B cell (primary cell): ENCODE measurements at regions not wholly inside any gene's neighbourhood (a gene's known extent, or its start where the extent isn't known, plus 50 kb on each side); places are given as distances from the start of the nearest gene placed in this dataset.

Experiments
- EZH2 ChIP-seq: IDR thresholded peaks from 2 replicates; pipeline ENCODE4 v1.6.1; 2012; ENCODE audit warnings: borderline replicate concordance, low read depth, mild to moderate bottlenecking, moderate library complexity, low read length; ENCODE audit not compliant: insufficient read depth, poor library complexity, severe bottlenecking
- TF ChIP-seq, protein P1 (sequence below): fragments of 200-600 bp; IDR thresholded peaks from one replicate; pipeline ENCODE4 v1.8.0; 2022; ENCODE audit warnings: antibody characterized with exemption, mild to moderate bottlenecking

DNA sequence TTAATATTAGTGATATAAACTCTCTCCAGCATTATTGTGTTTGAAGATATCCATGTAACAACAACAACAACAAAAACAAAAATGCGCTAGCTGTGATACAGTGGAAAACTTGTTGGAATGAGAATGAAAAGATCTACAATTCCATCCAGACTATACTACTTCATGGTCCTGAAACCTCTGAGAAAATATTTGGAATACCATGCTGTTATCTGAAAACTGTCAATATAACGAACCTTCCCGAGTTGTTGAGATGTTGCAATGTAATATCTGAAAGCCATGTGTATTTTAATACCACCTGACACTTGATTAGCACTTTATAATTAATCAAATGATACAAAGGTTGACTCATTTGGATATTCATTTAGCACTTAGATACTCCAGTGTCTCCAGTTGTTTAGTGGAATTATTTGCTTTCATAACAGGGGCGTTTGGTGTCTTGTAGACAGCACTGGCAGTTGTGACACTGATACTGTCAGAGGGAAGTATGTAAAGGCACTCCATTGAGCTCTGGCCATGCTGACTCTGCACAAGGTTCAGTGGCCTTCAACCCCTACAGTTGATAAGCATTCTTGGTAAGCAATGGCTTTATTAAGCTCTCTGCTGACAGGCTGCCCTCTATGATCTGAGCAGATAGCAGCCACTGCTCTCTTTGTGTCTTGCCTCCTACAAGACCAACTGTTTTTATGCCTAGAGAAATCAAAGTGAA lies 447.1 kb upstream of the SEL1L start:
- TF ChIP-seq, protein P1, sequence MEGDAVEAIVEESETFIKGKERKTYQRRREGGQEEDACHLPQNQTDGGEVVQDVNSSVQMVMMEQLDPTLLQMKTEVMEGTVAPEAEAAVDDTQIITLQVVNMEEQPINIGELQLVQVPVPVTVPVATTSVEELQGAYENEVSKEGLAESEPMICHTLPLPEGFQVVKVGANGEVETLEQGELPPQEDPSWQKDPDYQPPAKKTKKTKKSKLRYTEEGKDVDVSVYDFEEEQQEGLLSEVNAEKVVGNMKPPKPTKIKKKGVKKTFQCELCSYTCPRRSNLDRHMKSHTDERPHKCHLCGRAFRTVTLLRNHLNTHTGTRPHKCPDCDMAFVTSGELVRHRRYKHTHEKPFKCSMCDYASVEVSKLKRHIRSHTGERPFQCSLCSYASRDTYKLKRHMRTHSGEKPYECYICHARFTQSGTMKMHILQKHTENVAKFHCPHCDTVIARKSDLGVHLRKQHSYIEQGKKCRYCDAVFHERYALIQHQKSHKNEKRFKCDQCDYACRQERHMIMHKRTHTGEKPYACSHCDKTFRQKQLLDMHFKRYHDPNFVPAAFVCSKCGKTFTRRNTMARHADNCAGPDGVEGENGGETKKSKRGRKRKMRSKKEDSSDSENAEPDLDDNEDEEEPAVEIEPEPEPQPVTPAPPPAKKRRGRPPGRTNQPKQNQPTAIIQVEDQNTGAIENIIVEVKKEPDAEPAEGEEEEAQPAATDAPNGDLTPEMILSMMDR: no peak
- TF ChIP-seq EZH2: no peak
